GM12878 (cell line): ENCODE measurements at regions not wholly inside any gene's neighbourhood (a gene's known extent, or its start where the extent isn't known, plus 50 kb on each side); places are given as distances from the start of the nearest gene placed in this dataset.

Experiments used
- ATAC-seq: fragments of 200-7000 bp; cut with Tn5 transposase; 3 replicates; pipeline ENCODE4 v1.9.1; 2020; ENCODE audit warnings: mild to moderate bottlenecking, moderate library complexity
- BruUV-seq: library from RNA; stranded (reverse); fragments of 400-500 nt; replicated peaks from 2 replicates; lab custom pipeline; 2021; lab: Mats Ljungman, UMichigan
- CTCF ChIA-PET: fragments of 300-600 bp; sonication (Branson Sonifier 250); formaldehyde crosslinking; extraction: SDS; loops from one replicate; lab custom pipeline; 2021; ENCODE audit warnings: inconsistent platforms; lab: Yijun Ruan, JAX
- POLR2A ChIA-PET: fragments of 350-600 bp; formaldehyde crosslinking; extraction: SDS; loops from one replicate; lab custom pipeline; 2021; ENCODE audit warnings: inconsistent platforms; lab: Charles Lee
- RAD21 ChIA-PET: fragments of 300-600 bp; sonication (Branson Sonifier 250); formaldehyde crosslinking; loops from one replicate; lab custom pipeline; 2023; ENCODE audit warnings: antibody characterized with exemption; ENCODE audit not compliant: unreplicated experiment; lab: Charles Lee
- SMC1A ChIA-PET: fragments of 300-600 bp; sonication (Branson Sonifier 250); formaldehyde crosslinking; loops from one replicate; lab custom pipeline; 2023; ENCODE audit not compliant: unreplicated experiment, uncharacterized antibody; lab: Charles Lee
- DNase-seq: peaks from one replicate; pipeline ENCODE4 v3.0.0-alpha.2; 2011; ENCODE audit warnings: low read depth, low spot score
- FAIRE-seq: peaks from 3 replicates; lab custom pipeline; 2011; peaks lifted over from hg19 to GRCh38; lab: Jason Lieb, UNC
- H2AFZ ChIP-seq: 2 replicates; pipeline ENCODE4 v1.6.0; 2011; ENCODE audit warnings: low read depth, low read length, control low read depth; ENCODE audit not compliant: control insufficient read depth
- H3K27ac ChIP-seq: 2 replicates; pipeline ENCODE4 v1.5.1; 2011; ENCODE audit warnings: control low read depth; ENCODE audit not compliant: control insufficient read depth, insufficient read depth
- H3K27me3 ChIP-seq, 2 experiments: replicated peaks in 1 of 2; 2 replicates each; pipeline versions ENCODE4 v1.6.0 to v1.6.1; 2011; ENCODE audit warnings: low read length in 1 of 2; ENCODE audit not compliant: control insufficient read depth in 2 of 2, insufficient read depth in 2 of 2
- H3K36me3 ChIP-seq, 2 experiments: 2 replicates each; pipeline ENCODE4 v1.5.1; 2011; ENCODE audit warnings: low read length in 1 of 2; ENCODE audit not compliant: control insufficient read depth in 2 of 2, insufficient read depth in 2 of 2
- H3K4me1 ChIP-seq: 2 replicates; pipeline ENCODE4 v1.6.1; 2011; ENCODE audit warnings: mild to moderate bottlenecking, low read length, moderate library complexity, mixed read lengths; ENCODE audit not compliant: control insufficient read depth, insufficient read depth
- H3K4me2 ChIP-seq: 2 replicates; pipeline ENCODE4 v1.6.0; 2011; ENCODE audit warnings: control low read depth; ENCODE audit not compliant: control insufficient read depth, insufficient read depth
- H3K4me3 ChIP-seq: fragments of 200-600 bp; sonication (generic); 2 replicates; pipeline ENCODE4 v1.5.1; 2016
- H3K79me2 ChIP-seq: 2 replicates; pipeline ENCODE4 v1.6.0; 2011; ENCODE audit warnings: low read length; ENCODE audit not compliant: control insufficient read depth, insufficient read depth
- H3K9ac ChIP-seq: 2 replicates; pipeline ENCODE4 v1.8.0; 2011; ENCODE audit warnings: low read length, control low read depth, mixed read lengths; ENCODE audit not compliant: control insufficient read depth, insufficient read depth
- H3K9me3 ChIP-seq: replicated peaks from 3 replicates; pipeline ENCODE4 v1.5.1; 2011; ENCODE audit warnings: mild to moderate bottlenecking, low read length; ENCODE audit not compliant: control insufficient read depth, insufficient read depth
- H4K20me1 ChIP-seq: 2 replicates; pipeline ENCODE4 v1.6.0; 2011; ENCODE audit not compliant: control insufficient read depth, insufficient read depth
- BCL11A ChIP-seq: IDR thresholded peaks from 2 replicates; pipeline ENCODE4 v1.6.1; 2011; ENCODE audit warnings: low read depth, low read length
- CBX3 ChIP-seq: fragments of 200-600 bp; sonication (generic); IDR thresholded peaks from 2 replicates; pipeline ENCODE4 v1.6.1; 2016; ENCODE audit warnings: low read depth, borderline replicate concordance
- CBX5 ChIP-seq: sonication (generic); IDR thresholded peaks from 2 replicates; pipeline ENCODE4 v1.6.1; 2016; ENCODE audit warnings: low read depth, moderate library complexity, mild to moderate bottlenecking, inconsistent platforms
- HDGF ChIP-seq: fragments of 450-650 bp; IDR thresholded peaks from 2 replicates; pipeline ENCODE4 v1.6.1; 2016; ENCODE audit warnings: antibody characterized with exemption
- IKZF2 ChIP-seq, 2 experiments: fragments of 450-650 bp; IDR thresholded peaks; 2 replicates each; pipeline ENCODE4 v1.6.1; 2017; ENCODE audit warnings: mild to moderate bottlenecking in 2 of 2, moderate library complexity in 2 of 2
- MEF2B ChIP-seq: fragments of 450-650 bp; IDR thresholded peaks from 2 replicates; pipeline ENCODE4 v1.6.1; 2018; ENCODE audit warnings: mild to moderate bottlenecking, moderate library complexity; ENCODE audit not compliant: partially characterized antibody, poor library complexity, severe bottlenecking
- MTA2 ChIP-seq: fragments of 450-650 bp; IDR thresholded peaks from 2 replicates; pipeline ENCODE4 v1.6.1; 2016; ENCODE audit warnings: low read depth, mild to moderate bottlenecking, moderate library complexity
- MTA3 ChIP-seq: IDR thresholded peaks from 2 replicates; pipeline ENCODE4 v1.6.1; 2012; ENCODE audit warnings: low read length, inconsistent platforms, borderline replicate concordance
- MYC ChIP-seq: IDR thresholded peaks from 2 replicates; pipeline ENCODE4 v1.6.1; 2011; ENCODE audit warnings: mild to moderate bottlenecking, low read length, moderate library complexity, inconsistent platforms; ENCODE audit not compliant: insufficient read depth, insufficient replicate concordance, insufficient read length, severe bottlenecking
- RAD51 ChIP-seq: fragments of 450-650 bp; IDR thresholded peaks from 2 replicates; pipeline ENCODE4 v1.6.1; 2016; ENCODE audit warnings: moderate library complexity, mild to moderate bottlenecking, inconsistent platforms
- RB1 ChIP-seq: fragments of 450-650 bp; formaldehyde crosslinking; IDR thresholded peaks from 2 replicates; pipeline ENCODE4 v1.6.1; 2017; ENCODE audit warnings: mild to moderate bottlenecking, borderline replicate concordance
- RBBP5 ChIP-seq: fragments of 200-600 bp; sonication (generic); conservative IDR thresholded peaks from 2 replicates; pipeline ENCODE4 v1.6.1; 2016
- SUZ12 ChIP-seq: fragments of 200-600 bp; sonication (generic); IDR thresholded peaks from one replicate; pipeline ENCODE4 v1.6.1; 2018; ENCODE audit warnings: antibody characterized with exemption, mild to moderate bottlenecking; ENCODE audit not compliant: unreplicated experiment
- TCF7 ChIP-seq: IDR thresholded peaks from 2 replicates; pipeline ENCODE4 v1.6.1; 2014; ENCODE audit warnings: antibody characterized with exemption, borderline replicate concordance
- WGBS: methylation state at CpG from one replicate; pipeline ENCODE4 v1.1.6; 2016; ENCODE audit warnings: low lambda C conversion rate; ENCODE audit not compliant: insufficient replicate concordance, insufficient coverage; ENCODE audit errors: missing lambda C conversion rate; 5-methylcytosine and 5-hydroxymethylcytosine counted together
- in situ Hi-C: fragments of 300-500 bp; cut with MboI; formaldehyde crosslinking; loops from 9 replicates; pipeline ENCODE4 v1.14.3; 2018; ENCODE audit warnings: mixed read lengths
- intact Hi-C: fragments of 100-400 bp; cut with micrococcal nuclease; formaldehyde crosslinking; loops from one replicate; pipeline ENCODE4 v1.14.2; 2022; ENCODE audit not compliant: unreplicated experiment
- TF ChIP-seq, protein P1 (sequence below): IDR thresholded peaks from 2 replicates; pipeline ENCODE4 v1.6.1; 2011; ENCODE audit warnings: low read depth, low read length, improper control_type of control experiment, borderline replicate concordance

DNA sequence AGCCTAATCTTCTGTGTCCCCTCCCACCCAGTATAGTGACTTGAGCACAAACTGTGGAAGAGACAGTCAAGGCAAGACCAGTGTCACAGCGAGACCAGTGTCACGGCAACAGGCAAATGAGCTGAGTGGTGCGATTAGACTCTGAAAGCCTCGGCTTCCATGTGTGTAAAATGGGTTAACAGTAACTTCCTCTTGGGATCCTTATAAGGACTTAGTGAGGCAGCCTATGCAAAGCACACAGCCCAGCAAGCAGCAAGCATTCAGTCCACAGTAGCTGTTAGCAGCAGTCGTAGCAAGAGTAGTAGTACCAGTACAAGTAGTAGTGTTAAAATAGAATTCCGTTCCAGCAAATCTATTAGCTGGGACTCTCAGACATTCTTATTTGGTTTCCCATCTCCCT, 334.1 kb downstream of the GABRB3 start:
- ATAC-seq (no peak), DNase-seq (no peak), FAIRE-seq (no peak)
- TF ChIP-seq MTA2 (no peak), TCF7 (no peak), SUZ12 (no peak), CBX3 (no peak), MEF2B (no peak), RAD51 (no peak), BCL11A (no peak), RBBP5 (no peak), RB1 (no peak), IKZF2 (IDR thresholded peaks at IDR 0.05) (no peak), MTA3 (no peak), MYC (no peak), HDGF (no peak), CBX5 (no peak)
- TF ChIP-seq, protein P1, sequence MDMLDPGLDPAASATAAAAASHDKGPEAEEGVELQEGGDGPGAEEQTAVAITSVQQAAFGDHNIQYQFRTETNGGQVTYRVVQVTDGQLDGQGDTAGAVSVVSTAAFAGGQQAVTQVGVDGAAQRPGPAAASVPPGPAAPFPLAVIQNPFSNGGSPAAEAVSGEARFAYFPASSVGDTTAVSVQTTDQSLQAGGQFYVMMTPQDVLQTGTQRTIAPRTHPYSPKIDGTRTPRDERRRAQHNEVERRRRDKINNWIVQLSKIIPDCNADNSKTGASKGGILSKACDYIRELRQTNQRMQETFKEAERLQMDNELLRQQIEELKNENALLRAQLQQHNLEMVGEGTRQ, result no peak
- Histone ChIP-seq H3K27ac (no peak overlapping the region), H3K9ac (no peak overlapping the region), H3K27me3 (no peaks in the 10 kb centered on the region), H3K4me1 (no peaks in the 10 kb centered on the region), H3K9me3 (no peaks in the 10 kb centered on the region; the same call in 2 of the 3 replicates), H3K79me2 (no peaks in the 10 kb centered on the region), H3K4me2 (no peak overlapping the region), H4K20me1 (no peaks in the 10 kb centered on the region), H3K36me3 (no peaks in the 10 kb centered on the region), H3K4me3 (no peak overlapping the region), H2AFZ (no peak overlapping the region)
- 38% methylated on average over 6 of the region's 6 CpGs for WGBS
- BruUV-seq, result no TSS peak
- ChIA-PET RAD21 (no interaction called here), POLR2A (no interaction called here), SMC1A (no interaction called here), CTCF (no interaction called here)
- in situ Hi-C loops (no loop called here), intact Hi-C loops (no loop called here)
